ENCODE measurements at regions not wholly inside any gene's neighbourhood (a gene's known extent, or its start where the extent isn't known, plus 50 kb on each side); places are given as distances from the start of the nearest gene placed in this dataset.
A peak's percentile ranks its signal among the peaks of the same experiment; 100 is the strongest.

DNA sequence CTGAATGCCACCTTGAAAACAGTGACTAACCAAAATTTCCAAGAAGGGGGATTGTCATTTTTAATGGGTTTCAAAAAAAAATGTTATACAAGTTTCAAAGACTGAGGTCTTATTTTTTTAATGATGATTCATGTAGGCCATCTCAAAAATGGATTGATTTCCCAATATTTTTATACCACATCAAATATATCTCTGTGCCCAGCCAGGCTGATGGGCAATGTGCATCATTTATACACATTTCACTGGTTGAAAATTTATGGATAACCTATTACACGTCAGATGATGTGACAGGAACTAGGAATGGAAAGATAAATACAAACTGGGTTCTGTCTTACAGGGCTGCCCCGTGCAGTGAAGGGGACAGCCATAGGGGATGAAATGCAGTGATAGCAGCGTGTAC, 112.7 kb upstream of the TMPO start:
- DNase-seq (ENCODE audit: low spot score), result no peak

DNA sequence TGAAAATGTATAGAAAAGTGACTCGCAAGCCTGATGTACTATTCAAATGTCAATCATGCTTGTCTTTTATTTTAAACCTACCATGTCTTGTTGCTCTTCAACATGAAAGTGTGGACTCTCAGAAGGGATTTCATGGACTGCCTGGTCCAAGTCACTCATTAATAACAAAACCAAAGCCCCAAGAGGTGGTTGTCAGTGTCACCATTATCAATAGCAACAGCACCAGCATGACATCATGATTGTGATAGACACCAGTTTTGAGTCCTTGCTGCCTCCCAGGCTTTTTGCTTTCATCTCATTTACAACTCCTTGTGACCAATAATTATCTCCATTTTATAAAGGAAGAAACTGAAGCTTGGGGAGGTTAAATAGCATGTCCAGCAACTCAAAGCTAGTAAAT, 112.0 kb upstream of the TMPO start:
- DNase-seq (ENCODE audit: low spot score), result no peak

DNA sequence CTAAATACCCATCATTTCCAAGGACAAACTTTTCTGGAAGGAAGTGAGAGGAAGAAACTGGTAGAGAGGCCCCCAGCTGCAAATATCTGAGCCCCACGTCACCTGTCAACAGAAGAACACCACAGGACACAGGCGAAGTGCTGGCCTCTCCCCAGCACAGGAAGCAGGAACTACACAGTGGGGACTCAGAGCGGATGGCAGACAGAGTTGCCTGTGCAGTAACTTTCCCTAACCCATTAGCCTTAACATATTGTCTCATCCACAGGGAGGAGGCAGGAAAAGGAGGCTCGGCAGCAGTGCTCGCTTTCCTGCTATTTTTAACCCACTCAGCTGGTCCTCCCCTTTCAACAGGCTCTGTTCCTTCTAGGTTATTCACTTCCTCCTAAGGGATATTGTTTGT, 111.5 kb upstream of the TMPO start:
- DNase-seq (ENCODE audit: low spot score), result no peak

DNA sequence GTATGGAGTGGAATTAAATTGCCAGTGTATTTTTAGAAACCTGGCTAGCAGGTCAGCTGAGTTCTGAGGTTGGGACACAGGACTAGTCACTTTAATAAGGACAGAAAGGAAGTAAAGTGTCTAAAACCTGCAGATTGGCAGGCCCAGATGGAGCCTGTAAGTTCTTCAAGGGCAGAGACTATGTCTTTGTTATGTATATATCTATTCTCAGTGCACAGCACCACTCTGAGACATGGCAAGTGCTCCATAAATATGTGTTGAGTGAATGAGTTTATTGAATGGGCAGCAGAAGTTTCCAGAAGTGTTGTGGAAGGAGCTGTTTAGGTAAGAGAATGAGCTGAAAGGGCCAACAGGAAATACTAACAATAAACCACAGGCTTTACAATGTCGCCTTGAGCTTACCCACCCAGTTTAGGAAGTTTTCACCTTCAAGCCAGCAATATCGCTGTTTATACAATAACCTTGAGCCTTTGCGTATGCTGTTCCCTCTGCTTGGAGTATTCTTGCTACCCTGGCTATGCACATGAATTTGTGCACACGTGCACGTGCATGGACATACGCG, 109.5 kb upstream of the TMPO start:
- no peak for DNase-seq (ENCODE audit: low spot score)

DNA sequence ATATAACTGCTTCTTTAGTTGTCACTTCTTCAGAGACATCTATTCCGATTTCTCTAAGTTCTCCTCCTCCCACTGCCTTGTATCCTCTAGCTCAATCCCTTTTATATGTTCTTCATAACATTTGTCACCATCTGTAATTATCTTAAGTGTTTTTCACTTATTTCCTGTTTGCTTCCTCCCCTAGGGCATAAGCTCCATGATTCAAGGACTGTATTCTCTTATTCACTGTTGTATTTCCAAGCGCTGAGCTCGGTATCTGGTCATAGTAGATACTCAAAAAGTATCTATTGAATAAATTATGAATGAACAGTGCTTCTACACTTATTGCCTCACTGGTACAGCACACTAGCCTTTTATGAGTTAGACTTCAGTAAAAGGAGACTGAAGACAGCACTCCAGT, 109.0 kb upstream of the TMPO start:
- no peak for DNase-seq (ENCODE audit: low spot score)

DNA sequence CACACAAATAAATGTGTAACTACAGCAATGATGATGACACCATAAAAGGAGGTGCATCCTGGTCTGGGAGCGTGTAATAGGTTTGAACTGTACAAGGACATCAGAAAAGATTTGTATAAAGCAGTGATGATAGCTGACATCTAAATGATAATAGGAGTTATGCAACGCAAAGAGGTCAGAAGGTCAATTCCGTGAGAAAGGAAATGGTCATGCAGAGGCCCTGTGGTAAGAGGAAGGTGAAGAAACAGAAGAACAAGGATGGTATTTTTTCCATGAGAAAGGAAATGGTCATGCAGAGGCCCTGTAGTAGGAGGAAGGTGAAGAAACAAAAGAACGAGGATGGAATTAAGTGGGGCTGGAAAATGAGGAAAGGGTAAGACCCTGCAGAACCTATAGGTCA, 106.7 kb upstream of the TMPO start:
- no peak for DNase-seq (ENCODE audit: low spot score)

DNA sequence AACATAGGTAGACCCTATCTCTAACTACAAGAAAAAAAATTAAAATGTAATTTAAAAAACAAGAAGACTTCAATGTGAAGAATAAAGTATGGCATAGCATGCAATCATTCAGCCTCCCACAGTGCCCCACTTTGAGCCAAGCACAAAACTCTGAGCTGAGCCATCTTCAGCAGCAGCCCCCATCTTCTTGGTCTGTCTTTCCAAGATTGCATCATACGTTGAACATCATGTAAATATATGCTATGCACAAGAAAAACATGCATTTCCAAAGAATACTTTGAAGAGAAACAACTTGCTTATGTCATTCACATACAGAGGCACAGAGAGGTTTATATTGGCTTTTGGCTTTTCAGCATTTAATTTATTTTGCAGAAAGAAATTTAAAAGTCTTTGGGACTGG, 105.8 kb upstream of the TMPO start:
- DNase-seq (ENCODE audit: low spot score), result no peak

DNA sequence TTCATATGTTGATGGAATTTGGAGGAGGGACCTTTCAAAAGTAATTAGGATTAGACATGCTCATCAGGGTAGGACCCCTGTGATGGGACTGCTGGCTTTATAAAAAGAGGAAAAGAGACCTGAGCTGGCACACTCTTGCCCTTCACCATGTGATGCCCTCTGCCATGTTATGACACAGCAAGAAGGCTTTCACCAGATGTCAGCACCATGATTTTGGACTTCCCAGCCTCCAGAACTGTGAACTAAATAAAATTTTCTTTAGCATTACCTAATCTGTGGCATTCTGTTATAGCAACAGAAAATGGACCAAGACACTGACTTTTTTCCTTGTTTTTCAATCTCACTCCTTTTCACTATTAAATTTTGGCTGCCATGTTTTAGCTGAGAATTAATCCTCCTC, 105.0 kb upstream of the TMPO start:
- no peak for DNase-seq (ENCODE audit: low spot score)

DNA sequence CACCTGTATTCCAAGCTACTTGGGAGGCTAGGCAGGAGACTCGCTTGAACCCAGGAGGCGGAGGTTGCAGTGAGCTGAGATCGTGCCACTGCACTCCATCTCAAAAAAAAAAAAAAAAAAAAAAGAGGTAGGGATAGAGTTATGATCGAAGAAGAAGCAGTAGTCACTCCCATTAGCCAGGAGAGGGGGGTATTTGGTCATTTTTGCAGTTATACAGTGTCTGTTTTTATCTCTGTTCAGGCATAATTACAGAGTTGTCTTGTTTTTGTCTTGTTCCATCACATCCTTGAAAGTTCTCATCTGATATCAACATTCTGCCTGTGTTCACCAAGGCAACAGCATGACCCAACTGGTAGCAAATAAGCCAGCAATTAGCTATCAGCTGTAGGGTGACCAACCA, 98.5 kb upstream of the TMPO start:
- DNase-seq (ENCODE audit: low spot score), result no peak

DNA sequence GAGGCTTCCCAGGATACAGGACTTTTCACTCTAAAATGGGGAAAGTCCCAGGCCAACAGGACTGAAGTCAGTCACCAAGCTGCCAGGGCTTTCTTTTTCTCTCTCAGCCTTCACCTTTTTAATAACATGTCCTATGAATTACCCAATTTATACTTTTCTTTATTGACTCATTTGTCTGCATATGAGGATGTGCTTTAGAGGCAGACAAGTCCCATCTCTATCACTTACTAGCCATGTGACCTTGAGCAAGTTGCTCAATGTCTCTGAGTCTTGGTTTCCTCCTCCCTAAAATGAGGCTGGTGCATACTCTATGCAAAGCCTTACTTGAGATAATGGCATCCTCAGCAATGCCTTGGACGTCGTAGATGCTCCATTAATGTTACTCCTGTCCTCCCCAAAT, 98.1 kb upstream of the TMPO start:
- no peak for DNase-seq (ENCODE audit: low spot score)

DNA sequence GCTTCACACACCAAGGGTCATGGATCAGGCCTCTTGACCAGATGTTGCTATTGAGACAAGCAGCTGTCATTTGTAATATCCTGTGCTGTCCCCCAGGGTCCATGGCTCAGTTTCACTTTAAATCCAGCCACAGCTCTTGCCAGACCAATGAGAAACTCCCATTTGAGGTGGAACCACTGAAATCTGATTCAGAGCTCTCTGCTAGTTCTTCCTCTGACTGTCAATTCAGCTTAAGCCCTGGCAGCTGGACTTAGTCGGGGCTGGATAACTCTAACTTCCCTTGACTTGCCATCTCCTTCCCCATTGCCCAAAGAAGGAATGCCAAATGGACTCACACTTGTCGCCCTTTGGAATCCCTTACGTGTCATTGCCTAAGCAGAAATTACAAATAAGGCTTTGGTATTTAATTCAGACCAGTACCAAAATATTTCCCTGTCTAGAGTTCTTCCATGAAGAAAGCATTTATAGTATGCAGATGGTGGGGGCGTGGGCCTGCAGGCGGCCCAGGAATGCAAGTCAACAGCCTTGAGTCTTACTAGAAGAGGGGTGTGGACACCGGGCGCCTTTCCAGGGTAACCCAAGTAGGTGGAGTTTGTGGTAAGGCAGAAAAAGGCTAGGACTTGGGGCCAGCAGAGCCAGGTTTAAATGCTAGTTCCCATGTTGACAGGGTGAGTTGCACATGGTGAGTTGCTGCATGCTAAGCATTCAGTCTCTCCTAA, 96.9 kb upstream of the TMPO start:
- DNase-seq (ENCODE audit: low spot score), result no peak

DNA sequence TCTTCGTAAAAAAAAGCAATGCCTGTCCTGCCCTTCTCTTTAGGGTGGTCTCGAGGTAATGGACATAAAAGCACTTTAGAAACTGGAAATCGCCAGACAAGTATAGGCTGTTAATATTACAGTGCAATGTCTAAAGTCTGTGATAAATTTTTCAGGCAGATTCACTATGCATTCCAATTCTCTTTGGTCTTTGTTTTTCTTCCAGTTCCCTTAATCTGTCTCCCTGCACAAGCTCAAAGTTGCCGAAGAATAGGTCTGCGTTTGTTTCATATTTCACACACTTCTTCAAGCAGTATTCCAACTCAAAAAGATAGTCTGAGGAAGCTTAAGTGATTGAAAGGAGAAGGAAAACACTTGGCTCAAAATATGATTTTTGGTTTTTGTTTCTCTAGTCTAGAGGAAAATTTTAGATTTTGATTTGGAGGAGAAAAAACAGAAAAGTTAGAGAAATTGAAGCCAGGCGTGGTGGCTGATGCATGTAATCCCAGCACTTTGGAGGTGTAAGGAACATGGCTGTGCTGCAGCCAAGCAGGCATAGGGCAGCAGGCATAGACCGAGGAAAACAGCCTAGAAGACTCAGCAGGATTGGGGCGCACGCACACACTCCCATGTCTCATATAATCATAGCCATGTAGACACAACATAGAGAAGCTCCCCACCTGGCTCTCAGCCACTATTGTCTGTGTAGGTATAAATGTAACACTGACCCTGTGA, 96.2 kb upstream of the TMPO start:
- no peak for DNase-seq (ENCODE audit: low spot score)

DNA sequence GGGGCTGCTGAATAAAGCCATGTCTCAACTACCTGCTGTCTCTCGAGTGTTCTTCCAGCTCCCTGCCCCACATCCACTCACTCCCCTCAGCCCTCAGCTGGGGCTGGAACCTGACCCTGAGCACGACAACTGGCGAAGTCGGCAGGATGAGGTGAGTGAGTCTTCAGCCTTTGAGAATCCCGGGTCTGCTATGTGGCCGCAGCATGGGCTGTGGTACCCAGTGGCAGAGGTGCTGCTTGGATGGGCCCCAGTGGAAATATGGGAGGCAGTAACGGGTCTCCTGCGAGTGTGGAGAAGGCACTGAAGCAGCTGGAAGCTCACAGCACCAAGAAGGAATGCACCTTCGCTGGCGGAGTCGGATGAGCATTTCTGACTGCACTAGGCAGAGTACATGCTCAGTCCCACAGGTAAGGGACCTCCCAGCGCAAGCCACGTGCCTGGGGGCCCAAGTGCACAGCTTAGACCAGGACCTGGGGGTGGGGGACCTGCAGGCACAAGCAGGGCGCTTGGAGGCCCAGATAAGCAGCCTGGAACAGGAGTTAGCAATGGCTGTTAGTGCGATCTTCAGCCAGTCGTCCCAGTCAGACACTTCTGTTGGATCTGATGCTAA, 95.5 kb upstream of the TMPO start:
- DNase-seq (ENCODE audit: low spot score), result no peak

DNA sequence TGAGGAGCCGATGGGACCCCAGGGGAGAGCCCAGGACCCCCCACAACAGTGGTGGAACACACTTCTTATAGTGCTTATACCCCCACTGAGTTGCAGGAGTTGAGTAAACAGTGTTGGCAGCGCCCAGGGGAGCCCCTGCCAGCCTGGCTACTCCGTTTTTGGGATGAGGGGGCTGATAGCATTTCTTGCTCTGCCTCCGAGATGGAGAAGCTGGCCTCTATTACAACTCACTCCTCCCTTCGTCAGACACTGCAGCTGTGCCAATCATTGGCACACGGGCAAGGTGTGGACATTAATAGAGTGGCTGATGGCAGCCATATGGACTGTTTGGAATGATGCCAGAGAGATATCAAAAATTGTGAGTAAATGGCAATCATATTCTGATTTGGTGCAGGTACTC, 94.9 kb upstream of the TMPO start:
- no peak for DNase-seq (ENCODE audit: low spot score)

DNA sequence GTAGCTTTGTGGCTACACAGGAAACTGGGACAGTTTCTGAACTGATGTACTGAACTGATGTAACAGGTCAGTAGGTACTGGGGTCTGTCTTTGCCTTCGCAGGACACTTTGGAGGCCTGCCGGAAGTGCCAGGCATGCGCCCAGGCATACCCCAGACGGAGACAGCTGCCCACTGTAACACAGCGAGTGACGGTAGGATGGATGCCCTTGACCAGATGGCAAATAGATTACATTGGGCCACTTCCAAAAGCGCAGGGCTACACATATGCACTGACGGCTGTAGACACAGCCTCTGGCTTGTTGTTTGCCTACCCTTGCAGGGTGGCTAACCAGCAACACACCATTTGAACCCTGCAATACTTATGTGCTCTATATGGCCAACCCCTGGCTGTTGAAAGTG, 94.1 kb upstream of the TMPO start:
- DNase-seq (ENCODE audit: low spot score), result no peak

DNA sequence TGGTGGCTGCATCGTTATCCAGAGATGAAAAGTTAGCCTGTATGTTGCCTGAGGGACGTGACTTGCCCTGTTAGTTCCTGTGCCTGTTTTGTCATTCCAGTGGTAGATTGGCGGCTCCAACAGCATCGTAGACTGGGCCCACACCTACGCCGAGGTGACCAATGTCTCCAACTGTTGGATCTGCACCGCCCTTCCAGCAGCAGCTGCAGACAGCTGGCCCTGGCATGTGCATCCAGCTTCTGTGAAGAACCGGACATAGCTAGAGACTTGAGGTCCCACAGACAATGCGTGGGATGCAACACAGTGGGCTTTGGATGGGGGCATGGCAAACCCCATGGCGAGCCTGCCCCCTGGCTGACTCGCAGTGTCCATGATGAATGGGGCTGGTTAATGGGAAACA, 93.0 kb upstream of the TMPO start:
- no peak for DNase-seq (ENCODE audit: low spot score)

DNA sequence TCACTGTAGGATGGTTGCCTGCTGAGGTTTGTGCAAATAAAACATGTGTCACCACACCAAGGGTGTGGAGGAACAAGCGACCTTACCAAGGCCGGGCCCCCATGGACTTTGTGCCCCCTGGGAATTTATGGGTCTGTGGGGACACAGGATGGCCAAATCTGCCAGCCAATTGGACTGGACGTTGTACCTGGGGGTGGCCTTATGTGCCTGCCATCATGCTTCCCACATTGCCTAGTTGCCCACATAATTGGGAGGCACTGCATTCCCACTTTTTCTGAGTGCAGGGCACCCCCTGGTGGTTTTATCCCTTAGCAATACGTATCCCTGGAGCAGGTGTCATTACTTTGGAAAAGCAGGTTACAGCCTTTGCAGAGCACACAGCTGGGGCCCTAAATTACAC, 92.6 kb upstream of the TMPO start:
- no peak for DNase-seq (ENCODE audit: low spot score)

DNA sequence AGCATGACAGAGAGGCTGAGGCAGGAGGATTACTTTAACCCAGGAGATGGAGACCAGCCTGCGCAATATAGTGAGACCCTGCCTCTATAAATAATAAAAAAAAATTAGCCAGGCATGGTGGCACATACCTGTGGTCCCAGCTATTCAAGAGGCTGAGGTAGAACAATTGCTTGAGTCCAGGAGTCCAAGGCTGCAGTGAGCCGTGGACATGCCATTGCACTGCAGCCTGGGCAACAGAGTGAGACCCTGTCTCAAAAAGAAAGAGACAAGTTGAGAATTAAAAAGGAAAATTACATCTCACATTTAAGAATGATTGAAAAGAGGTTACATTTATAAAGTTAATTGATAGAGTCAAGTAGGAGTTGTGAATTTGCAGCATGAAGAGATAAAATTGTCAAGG, 91.4 kb upstream of the TMPO start:
- no peak for DNase-seq (ENCODE audit: low spot score)

DNA sequence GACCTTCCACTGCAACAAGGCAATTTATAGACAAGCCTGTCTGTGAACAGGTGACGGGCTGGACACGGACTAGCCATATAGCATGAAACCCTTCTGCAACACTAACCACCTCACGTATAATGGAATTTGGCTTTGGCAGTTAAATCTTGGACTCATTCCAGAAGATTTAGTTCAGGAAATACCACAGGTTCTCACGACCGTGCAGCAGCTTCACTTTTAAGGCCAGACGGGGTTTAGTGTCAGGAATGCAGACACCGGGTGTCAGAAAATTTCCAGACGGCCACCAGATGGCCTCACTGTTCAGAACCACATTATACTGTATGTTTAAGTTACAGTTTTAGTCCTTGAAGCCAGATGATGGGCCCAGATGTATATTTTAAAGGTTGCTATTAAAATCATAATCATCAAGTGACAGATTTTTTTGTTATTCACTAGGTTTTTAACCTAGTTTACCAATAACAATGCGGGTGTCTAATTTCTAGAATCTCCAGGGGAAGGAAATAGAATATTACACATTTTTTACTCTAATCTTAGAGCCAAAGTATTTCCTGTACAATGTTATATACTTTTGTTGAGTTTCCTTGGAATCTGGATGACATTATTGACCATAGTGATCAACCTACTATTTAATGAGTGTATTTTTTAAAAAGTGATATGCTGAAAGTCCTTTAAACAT, 90.5 kb upstream of the TMPO start:
- DNase-seq (ENCODE audit: low spot score), result peak; percentile 59

DNA sequence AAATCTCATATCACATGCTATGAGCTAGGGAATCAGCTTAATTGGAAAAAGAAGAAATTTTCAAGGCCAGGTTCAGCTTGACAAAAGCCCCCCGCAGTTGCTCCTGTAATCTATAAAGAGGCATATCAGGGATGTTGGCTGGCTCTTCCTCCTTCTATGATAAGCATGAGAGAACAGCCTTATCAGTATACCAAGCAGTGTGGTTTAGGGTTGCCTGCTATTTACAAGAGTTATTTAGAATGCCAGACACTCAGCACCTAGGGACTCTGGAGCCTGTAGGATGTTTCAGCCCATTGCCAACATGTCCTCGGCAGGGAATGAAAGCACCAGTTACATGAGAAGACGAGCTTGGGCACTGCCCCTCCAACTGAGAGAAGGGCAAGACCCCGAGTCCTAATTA, 89.5 kb upstream of the TMPO start:
- DNase-seq (ENCODE audit: low spot score), result no peak

DNA sequence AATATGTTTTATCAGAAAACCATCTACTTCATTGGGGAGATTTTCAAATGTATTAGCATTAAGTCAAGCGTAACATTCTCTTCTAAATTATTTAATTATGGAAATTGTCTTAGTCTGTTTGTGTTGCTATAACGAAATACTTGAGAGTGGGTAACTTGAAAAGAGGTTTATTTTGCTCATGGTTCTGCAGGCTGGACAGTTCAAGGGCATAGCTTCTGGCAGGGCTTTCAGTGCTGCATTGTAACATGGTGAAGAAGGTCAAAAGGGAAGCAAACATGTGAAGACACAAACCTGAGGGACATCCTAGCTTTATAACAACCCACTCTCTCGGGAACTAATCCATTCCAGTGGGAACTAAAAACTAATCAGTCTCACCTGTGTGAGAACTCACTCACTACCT, 84.3 kb upstream of the TMPO start:
- DNase-seq (ENCODE audit: low spot score), result no peak

DNA sequence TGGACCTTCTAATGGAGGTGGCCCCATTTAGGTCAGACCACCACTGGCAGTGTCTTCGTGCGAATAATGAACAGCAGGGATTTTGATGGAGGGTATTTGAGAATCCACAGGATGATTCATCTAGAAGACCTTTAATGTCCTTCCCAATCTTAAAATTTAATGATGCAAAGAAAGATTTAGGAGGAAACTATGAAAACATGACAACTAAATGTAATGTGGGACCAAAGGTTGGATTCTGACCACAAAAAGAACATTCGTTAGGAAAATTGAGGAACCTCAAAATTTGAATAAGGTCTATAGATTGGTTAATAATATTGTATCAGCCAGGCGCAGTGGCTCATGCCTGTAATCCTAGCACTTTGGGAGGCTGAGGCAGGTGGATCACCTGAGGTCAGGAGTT, 78.2 kb upstream of the TMPO start:
- DNase-seq (ENCODE audit: low spot score), result no peak
